GM19023 (cell line): ENCODE measurements at regions not wholly inside any gene's neighbourhood (a gene's known extent, or its start where the extent isn't known, plus 50 kb on each side); places are given as distances from the start of the nearest gene placed in this dataset.

Experiments used
- ATAC-seq: cut with Tn5 transposase; IDR thresholded peaks from one replicate; pipeline ENCODE4 v1.9.1; 2021; ENCODE audit warnings: mild to moderate bottlenecking, moderate library complexity; ENCODE audit not compliant: unreplicated experiment

DNA sequence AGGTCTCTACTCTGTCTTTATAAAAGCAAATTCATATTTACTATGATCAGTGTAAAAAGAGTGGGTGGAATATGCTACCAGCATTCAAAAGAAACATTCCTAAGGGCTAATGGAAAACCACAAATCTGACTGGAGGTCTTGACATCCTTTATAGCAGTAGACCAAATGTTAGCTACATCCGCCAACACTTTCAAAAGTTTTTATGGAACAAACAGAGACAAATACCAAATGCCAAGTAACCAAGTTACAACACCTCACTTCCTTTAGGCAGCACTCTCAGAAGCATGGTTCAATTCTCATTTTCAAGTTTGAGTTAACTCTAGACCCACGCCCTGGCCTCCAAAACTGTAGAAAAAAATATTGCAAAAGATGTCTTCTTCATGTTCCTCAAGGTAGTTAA, 78.3 kb upstream of the SETBP1 start:
- no peak for ATAC-seq

DNA sequence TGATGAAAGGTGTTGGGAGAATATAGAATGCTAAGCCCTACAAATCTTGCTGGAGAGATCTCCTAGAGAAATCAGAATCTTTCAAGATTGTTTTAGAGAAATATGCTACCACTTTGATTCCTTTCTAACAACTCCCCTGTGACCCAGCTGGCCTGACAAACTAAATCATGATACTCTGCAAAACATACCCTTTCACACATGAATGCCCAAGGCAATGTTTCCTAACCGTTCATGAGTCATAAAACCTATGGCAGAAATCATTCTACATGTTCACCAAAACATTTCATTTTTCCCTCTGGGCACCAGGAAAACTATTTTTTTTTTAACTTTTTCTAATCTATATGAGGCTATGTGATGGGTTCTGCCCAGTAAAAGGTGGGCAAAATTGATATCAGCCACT, 77.8 kb upstream of the SETBP1 start:
- ATAC-seq = no peak

DNA sequence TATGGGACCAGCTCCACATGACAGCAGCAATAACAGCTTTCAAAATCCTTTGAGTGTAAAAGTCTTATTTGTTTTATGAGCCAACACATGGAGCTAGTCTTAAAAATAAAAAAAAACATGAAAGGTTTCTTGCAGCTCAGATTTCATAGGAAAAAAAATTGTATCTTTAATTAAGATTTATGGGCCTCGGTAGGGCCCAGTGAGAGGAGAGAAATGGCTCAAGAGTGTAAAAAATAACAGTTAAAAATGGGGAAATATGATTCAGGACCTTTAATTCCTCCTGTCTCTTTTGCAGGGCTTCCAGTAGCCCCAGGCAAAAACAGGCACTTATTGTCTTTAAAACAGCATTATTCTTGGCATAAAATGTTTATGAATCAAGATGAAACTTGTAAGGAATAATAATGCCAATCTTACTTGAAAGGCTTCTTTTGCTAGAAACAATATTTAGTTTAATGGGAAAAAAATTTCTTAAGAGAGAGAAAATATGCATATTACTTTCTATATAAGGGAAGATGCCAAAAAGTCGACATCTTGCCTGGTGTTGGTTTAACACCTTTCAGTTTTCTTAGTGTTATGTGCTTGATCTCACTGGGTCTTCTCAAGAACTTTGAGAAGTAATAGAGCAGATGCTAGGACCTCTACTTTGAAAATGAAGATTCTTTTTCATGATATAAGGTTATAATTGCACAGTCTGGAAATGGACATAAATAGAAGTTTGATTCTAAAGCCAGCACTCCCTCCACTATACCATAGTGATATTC, 71.3 kb upstream of the SETBP1 start:
- ATAC-seq = no peak

DNA sequence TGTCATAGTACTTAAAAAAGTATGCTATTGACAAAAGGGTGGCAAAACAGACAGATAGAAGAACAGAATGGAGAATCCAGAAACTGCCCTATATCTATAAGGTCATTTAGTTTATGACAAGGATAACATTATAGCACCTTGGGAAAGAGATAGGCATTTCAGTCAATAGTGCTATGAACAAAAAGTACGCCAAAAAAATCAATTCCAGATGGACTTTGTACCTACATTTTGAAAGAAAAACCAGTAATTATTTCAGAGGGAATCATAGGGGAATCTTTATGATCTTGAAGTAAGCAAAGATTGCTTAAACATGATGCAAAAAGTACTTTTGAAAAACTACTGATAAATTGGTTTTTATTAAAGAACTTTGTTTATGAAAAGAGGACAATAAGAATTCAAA, 59.9 kb upstream of the SETBP1 start:
- ATAC-seq = no peak

DNA sequence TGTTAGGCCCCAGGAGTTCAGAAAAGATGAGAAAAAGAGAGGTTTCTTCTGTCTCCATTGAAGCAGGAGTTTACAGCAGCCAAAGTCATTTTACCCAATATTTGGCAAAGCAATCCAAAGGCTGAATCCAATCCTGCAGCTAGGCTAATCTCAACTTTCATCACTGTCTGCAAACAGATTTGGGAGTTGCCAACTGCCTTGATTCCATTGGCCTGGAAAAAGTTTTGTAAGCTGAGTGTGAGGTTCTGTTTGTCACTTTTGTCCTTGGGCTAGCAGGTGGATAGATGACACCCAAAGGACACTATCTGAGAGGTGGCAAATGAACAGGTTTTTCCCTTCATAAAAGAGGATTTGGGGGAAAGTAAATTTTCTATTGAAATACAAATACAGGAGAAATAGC, 56.6 kb upstream of the SETBP1 start:
- no peak for ATAC-seq

DNA sequence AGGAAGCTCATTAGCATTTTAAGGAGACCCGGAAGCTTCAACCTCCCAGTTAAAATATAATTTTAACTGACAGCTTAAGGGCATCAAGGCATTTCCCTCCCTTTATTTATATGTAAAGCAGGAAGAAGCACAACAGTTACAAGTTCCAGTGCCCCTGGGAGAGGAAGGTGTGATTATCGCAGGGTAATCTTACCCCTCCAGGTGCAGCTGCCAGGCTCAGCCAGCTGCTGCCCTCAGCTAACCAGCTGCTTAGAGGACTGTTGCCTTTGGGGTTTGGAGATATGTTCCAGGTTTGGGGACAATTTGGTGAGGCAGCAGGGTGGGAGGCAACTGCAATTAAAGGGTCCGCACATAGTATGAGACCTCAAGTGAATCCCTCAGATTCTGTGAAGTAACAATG, 55.3 kb upstream of the SETBP1 start:
- no peak for ATAC-seq

DNA sequence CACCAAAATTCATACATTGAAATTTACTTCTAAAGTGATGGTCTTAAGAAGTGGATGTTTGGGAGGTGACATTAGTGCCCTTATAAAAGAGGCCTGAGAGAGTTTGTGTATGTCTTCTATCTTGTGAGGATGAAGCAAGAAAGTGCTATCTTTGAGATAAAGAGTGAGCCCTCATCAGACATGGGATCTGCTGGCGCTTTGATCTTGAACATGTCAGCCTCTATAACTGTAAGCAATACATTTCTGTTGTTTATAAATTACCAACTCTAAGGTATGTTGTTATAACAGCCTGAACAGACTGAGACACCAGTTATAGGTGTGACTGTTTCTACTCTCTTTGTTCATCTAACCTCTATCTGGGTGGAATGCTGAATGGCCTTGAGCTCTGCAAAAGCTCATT, 54.5 kb upstream of the SETBP1 start:
- ATAC-seq = no peak

DNA sequence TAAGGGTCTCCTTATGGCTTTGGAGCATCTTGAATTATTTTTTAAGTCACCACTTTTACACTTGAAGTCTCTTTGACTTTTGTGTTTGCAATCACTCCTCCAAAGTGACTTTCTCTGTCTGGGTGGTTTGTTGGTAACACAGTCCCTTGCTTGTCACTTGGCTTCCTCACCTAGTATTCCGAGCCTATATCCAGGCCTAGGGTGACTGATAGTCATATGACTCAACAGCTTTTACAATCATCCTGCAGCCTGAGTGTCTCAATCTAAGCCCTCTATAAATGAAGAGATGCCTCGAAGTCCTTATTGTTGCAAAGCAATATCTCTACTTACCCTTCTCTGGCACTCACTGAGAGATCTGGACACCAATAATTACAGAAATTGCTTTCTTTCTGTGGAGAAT, 53.9 kb upstream of the SETBP1 start:
- ATAC-seq = no peak

DNA sequence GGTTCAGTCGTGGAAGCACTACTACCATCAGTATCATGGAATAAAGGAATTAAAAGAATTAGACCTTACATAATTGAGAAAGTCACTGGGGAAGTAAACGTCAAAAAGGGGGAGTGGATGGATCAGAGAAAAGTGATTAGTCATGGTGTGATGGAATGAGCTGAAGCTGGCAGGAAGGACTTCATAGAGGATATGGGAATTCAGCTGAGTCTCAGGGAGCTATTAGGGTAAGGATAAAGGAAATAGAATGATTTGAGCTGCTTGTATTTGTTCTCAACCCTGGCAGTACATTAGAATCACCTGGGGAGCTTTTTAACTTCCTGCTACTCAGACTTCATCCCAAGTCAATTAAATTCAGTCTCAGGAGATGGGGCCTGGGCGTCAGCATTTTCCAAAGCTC, 53.4 kb upstream of the SETBP1 start:
- ATAC-seq = no peak

DNA sequence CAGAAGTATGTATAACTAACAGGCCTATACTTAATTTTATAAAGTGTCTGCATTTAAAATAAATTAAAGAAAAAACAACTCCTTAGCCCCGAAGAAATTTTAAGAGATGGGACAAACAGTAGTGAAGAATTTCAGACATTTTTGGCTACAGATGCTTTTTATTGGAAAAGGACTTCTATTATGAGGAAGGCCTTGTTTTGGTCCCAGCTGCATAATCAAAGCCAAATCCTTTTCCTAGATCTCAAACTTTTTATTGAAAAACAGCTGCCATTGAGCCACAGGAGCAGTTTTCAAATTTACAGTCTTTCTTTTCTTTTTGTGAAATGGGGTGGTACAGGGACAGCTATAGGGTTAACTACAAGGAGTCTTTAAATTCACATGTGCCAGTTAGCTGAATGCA, 51.3 kb upstream of the SETBP1 start:
- no peak for ATAC-seq

DNA sequence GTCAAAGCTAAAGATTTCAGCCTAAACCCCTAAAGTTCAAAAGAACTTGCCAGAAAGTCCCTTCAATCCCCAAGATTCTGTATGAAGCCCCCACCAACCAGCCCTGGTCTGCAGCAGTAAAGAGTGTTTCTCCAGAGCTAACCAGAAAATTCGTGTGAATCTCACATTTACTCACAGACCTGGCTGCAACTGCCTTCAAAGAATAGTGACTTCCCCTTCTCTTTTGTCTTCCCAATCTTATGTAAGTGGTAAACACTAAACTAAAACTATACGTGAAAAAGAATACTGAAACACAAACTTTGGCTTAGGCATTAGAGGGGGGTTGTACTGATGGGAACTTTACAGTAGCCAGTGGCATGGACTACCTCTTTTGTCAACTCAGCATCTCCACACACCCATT, 50.6 kb upstream of the SETBP1 start:
- no peak for ATAC-seq
